ENCODE measurements at regions not wholly inside any gene's neighbourhood (a gene's known extent, or its start where the extent isn't known, plus 50 kb on each side); places are given as distances from the start of the nearest gene placed in this dataset.
"Not testable (repeated sequence)": the region's sequence is repeated elsewhere in the genome, so short reads cannot be mapped to it uniquely, and the experiment has no call there.

DNA sequence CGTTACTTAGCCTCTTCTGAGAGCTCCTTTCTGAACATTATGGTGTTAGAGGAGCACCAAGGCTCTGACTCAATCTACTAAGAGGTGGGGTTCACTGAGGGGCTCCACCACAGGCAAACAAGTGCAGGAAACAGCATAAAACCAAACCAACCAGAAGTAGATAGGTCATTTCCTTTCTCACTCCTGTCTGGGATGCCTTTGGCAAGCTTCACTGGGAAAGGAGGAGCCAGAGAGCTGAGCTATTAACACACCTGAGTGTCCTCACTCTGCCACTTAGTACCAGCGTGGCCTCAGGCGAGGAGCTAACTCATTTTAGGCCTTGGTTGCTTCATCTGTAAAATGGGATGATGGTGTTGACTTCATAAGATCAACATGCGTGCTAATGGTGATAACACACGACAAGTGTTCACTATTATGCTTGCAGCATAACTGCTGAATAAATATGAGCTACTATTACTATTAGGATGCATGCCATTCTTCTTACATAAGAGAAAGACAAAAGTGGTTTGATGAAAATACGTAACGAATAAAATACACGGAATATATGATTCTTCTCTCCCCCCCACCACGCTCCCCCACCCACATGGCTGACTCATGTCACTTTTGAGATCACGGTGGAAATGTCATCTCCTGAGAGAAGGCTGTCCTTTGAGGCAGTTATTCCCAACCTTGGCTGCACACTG, 185.4 kb downstream of the BCAS1 start:
- no peak for DNase-seq (ENCODE audit: low read depth)
- TF ChIP-seq, protein P1, sequence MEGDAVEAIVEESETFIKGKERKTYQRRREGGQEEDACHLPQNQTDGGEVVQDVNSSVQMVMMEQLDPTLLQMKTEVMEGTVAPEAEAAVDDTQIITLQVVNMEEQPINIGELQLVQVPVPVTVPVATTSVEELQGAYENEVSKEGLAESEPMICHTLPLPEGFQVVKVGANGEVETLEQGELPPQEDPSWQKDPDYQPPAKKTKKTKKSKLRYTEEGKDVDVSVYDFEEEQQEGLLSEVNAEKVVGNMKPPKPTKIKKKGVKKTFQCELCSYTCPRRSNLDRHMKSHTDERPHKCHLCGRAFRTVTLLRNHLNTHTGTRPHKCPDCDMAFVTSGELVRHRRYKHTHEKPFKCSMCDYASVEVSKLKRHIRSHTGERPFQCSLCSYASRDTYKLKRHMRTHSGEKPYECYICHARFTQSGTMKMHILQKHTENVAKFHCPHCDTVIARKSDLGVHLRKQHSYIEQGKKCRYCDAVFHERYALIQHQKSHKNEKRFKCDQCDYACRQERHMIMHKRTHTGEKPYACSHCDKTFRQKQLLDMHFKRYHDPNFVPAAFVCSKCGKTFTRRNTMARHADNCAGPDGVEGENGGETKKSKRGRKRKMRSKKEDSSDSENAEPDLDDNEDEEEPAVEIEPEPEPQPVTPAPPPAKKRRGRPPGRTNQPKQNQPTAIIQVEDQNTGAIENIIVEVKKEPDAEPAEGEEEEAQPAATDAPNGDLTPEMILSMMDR (IDR thresholded peaks at IDR 0.05; ENCODE audit: low read depth, low read length, missing control alignments), result no peak
- no peak overlapping the region for H3K4me3 ChIP-seq (ENCODE audit: low read depth, low read length)
- in situ Hi-C loops (cut with HindIII; ENCODE audit: low sequenced_read_pairs), result no loop called here

DNA sequence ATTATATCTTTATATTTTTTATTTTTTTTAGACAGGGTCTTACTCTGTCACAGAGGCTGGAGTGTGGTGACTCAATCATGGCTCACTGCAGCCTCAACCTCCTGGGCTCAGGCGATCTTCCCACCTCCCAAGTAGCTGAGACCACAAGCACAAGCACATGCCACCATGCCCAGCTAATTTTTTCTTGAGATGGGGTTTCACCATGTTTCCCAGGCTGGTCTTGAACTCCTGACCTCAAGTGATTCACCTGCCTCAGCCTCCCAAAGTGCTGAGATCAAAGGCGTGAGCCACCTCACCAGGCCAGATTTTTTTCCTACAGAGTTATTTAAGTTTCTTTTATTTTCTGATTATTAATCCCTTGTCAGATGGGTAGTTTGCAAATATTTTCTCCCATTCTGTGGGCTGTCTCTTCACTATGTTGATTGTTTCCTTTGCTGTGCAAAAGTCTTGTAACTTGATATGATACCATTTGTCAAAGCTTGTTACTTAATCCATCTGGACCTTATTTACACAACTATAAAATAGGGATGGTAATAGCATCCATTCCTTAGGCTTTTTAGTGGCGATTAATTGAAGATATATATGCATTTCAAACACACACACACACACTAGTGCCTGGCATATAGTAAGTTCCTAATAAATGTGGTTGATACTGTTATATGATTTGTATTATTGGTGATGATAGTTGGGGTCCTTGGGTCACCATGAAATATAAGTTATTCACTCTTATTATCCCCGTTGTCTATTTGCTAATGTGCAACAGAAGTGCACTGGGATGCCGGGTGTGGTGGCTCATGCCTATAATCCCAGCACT, 187.1 kb downstream of the BCAS1 start:
- TF ChIP-seq, protein P1 (IDR thresholded peaks at IDR 0.05; ENCODE audit: low read depth, low read length, missing control alignments), result no peak
- DNase-seq (ENCODE audit: low read depth), result no peak
- H3K4me3 ChIP-seq (ENCODE audit: low read depth, low read length), result no peak overlapping the region
- in situ Hi-C loops (cut with HindIII; ENCODE audit: low sequenced_read_pairs), result no loop called here

DNA sequence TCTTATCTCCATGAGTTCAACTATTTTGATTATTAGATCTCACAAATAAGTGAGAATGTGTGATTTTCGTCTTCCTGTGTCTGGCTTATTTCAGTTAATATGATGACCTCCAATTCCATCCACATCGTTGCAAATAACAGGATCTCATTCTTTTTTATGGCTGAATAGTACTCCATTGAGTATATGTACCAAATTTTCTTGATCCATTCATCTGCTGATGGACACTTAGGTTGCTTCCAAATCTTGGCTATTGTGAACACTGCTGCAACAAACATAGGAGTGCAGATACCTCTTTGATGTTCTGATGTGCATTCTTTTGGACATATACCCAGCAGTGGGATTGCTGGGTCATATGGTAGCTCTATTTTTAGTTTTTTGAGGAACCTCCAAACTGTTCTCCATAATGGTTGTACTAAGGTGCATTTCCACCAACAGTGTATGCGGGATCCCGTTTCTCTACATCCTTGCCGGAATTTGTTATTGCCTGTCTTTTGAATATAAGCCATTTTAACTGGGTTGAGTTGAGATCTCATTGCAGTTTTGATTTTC, 187.9 kb downstream of the BCAS1 start:
- in situ Hi-C loops (cut with HindIII; ENCODE audit: low sequenced_read_pairs); H3K4me3 ChIP-seq (ENCODE audit: low read depth, low read length): not testable (repeated sequence)

DNA sequence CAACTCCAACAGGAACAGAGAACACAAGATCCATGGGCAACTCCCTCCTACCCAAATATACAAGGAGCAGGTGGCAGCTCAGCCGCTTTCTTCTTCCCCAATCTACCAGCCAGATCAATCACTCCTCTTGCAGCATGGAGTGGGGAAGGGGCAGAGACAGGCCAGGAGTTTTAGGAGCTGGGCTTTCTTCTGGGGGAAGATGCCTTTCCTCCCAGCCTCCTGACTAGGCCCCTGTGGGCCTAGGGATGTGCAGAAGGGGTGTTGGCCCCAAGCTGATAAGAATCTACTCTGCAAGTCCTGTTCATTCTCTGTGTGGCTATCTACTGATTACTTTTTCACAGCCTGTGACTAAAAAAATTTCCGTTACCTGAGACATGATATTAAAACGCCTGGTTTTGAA, 189.0 kb downstream of the BCAS1 start:
- in situ Hi-C loops (cut with HindIII; ENCODE audit: low sequenced_read_pairs), result no loop called here

More for the DNA sequence above, 187.9 kb downstream of the BCAS1 start:
- DNase-seq (ENCODE audit: low read depth), result not testable (repeated sequence)

DNA sequence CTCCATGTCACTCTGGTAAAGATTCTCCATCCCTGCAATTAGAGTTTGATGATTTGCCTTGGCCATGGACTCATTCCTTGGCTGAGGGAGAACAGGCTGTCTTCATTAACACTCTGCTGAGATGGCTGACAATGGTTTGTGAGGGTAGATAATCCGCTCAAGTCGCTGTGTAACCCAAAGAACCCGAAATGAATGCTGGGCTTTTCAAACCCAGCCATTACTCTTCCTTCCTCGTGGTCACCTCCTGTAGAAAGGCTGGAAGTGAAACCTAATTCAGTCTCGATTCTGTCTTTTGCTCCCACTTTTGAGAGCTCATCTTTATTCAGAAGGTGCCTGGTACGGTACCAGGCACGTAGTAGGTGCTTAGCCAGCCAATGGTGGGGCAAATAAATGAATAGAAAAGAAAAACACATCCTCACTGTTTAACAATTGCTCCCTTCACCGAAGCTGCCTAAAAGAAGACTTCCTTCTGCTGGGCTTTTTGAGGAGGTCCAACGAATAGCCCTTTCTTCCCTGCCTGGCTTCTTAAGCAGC, 190.2 kb downstream of the BCAS1 start:
- no peak overlapping the region for H3K4me3 ChIP-seq (ENCODE audit: low read depth, low read length)
- no peak for DNase-seq (ENCODE audit: low read depth)
- in situ Hi-C loops (cut with HindIII; ENCODE audit: low sequenced_read_pairs), result no loop called here
- TF ChIP-seq, protein P1 (IDR thresholded peaks at IDR 0.05; ENCODE audit: low read depth, low read length, missing control alignments), result no peak

More for the DNA sequence above, 189.0 kb downstream of the BCAS1 start:
- DNase-seq (ENCODE audit: low read depth), result no peak
- TF ChIP-seq, protein P1 (IDR thresholded peaks at IDR 0.05; ENCODE audit: low read depth, low read length, missing control alignments), result no peak
- H3K4me3 ChIP-seq (ENCODE audit: low read depth, low read length), result no peak overlapping the region

DNA sequence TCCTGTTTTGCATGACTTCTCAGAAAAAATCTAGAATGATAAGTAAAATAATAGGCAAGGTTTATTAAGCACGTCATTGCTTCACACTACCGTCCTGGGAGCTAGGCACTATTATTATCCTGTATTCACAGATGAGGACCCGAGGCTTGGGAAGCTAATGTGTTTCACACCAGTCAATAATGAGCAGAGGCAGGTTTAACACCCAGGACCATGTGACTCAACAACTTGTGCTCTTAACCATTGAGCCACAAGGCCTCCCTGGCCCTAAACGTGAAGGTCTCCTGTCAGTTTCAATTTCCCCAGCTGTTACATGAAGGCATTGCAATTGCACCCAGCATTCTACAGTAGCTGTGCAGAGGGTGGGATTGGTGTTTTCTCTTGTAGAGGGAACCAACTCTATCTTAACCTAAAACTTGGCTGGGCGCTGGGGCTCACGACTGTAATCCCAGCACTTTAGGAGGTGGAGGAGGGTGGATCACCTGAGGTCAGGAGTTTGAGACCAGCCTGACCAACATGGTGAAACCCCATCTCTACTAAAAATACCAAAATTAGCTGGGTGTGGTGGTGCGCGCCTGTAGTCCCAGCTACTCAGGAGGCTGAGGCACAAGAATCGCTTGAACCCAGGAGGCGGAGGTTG, 191.2 kb downstream of the BCAS1 start:
- TF ChIP-seq, protein P1 (IDR thresholded peaks at IDR 0.05; ENCODE audit: low read depth, low read length, missing control alignments), result no peak
- in situ Hi-C loops (cut with HindIII; ENCODE audit: low sequenced_read_pairs), result no loop called here
- no peak overlapping the region for H3K4me3 ChIP-seq (ENCODE audit: low read depth, low read length)
- no peak for DNase-seq (ENCODE audit: low read depth)

All from astrocyte of the cerebellum (primary cell).